ENCODE measurements at regions not wholly inside any gene's neighbourhood (a gene's known extent, or its start where the extent isn't known, plus 50 kb on each side); places are given as distances from the start of the nearest gene placed in this dataset.

DNA sequence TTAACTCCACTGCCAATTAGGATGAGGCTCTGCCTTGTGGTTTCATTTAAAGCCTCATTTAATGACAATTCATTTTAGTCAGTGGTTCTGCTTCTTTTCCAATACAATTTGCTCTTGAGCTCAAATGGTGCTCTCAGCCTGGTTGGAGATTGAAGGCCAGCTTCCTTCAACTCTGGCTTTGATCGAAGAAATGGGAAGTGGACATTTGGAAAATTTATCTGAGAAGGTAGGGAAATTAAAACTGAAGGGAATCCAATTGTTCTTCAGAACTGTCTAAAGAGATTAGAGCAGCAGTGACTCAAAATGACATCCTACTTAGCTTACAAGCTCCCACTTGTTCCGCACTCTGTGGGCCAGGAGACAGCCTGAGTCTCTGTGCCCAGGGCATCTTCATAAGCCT is 206.8 kb downstream of the SMARCA1 start:
- TF ChIP-seq, protein P1, sequence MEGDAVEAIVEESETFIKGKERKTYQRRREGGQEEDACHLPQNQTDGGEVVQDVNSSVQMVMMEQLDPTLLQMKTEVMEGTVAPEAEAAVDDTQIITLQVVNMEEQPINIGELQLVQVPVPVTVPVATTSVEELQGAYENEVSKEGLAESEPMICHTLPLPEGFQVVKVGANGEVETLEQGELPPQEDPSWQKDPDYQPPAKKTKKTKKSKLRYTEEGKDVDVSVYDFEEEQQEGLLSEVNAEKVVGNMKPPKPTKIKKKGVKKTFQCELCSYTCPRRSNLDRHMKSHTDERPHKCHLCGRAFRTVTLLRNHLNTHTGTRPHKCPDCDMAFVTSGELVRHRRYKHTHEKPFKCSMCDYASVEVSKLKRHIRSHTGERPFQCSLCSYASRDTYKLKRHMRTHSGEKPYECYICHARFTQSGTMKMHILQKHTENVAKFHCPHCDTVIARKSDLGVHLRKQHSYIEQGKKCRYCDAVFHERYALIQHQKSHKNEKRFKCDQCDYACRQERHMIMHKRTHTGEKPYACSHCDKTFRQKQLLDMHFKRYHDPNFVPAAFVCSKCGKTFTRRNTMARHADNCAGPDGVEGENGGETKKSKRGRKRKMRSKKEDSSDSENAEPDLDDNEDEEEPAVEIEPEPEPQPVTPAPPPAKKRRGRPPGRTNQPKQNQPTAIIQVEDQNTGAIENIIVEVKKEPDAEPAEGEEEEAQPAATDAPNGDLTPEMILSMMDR (conservative IDR thresholded peaks at IDR 0.05 in 1 of 2, IDR thresholded peaks at IDR 0.05 in 1 of 2; ENCODE audit: extremely low read depth in 1 of 2, insufficient read depth in 1 of 2, low read depth in 1 of 2, low read length in 2 of 2), result no peak
- no peak for TF ChIP-seq EZH2 (IDR thresholded peaks at IDR 0.05; ENCODE audit: borderline replicate concordance, low read length)
